Astrocyte of the spinal cord (primary cell): ENCODE measurements at regions not wholly inside any gene's neighbourhood (a gene's known extent, or its start where the extent isn't known, plus 50 kb on each side); places are given as distances from the start of the nearest gene placed in this dataset.
"Not testable (repeated sequence)": the region's sequence is repeated elsewhere in the genome, so short reads cannot be mapped to it uniquely, and the experiment has no call there.

ENCODE experiments used
- DNase-seq: peaks from one replicate; pipeline ENCODE4 v3.0.0; 2011; ENCODE audit warnings: low read depth, low spot score
- H3K4me3 ChIP-seq: 2 replicates; pipeline ENCODE4 v1.5.1; 2011; ENCODE audit warnings: low read depth, mild to moderate bottlenecking, low read length, moderate library complexity
- in situ Hi-C: cut with HindIII; loops from 2 replicates; pipeline ENCODE4 v1.10.0; 2017; ENCODE audit warnings: low sequenced_read_pairs
- TF ChIP-seq, protein P1 (sequence below): IDR thresholded peaks from 2 replicates; pipeline ENCODE4 v1.5.1; 2012; ENCODE audit warnings: low read depth, mild to moderate bottlenecking, low read length, inconsistent platforms

DNA sequence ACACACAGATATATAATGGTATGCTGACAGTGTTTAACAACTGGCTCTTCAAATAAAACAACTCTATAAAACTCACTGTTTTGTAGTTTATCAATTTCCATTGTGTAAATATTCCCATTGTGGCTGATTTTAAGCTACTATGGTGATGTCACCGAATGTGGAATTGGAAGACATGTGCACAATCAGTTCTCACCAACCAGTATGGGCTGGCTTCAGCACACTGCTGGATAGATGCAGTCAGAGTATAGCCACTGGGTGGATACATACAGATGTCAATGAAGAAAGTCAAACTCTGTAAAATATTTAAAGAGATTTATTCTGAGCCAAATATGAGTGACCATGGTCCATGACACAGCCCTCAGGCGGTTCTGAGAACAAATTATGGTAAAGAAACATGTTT is 475.9 kb upstream of the SMARCA2 start:
- in situ Hi-C loops, result no loop called here
- TF ChIP-seq, protein P1, sequence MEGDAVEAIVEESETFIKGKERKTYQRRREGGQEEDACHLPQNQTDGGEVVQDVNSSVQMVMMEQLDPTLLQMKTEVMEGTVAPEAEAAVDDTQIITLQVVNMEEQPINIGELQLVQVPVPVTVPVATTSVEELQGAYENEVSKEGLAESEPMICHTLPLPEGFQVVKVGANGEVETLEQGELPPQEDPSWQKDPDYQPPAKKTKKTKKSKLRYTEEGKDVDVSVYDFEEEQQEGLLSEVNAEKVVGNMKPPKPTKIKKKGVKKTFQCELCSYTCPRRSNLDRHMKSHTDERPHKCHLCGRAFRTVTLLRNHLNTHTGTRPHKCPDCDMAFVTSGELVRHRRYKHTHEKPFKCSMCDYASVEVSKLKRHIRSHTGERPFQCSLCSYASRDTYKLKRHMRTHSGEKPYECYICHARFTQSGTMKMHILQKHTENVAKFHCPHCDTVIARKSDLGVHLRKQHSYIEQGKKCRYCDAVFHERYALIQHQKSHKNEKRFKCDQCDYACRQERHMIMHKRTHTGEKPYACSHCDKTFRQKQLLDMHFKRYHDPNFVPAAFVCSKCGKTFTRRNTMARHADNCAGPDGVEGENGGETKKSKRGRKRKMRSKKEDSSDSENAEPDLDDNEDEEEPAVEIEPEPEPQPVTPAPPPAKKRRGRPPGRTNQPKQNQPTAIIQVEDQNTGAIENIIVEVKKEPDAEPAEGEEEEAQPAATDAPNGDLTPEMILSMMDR, result no peak
- no peak overlapping the region for H3K4me3 ChIP-seq
- no peak for DNase-seq

DNA sequence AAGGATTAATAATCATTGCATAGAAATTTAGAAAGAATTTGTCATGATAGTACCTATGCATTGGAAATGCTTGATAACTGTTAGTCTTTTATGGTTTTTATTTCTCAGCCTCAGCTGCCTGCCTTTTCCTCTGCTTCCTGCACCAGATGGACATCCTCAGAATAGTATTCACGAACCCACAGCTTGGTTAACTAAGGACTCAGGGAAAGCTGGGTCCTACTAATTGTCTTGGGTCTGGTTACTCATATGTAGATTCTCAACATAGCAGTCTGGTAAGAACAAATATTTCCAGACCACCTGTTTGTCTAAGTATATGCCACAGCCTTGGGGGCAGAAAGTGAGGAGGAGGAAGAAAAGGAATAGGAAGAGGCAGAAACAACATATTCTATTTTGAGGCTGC is 464.5 kb upstream of the SMARCA2 start:
- no peak for DNase-seq
- H3K4me3 ChIP-seq, result no peak overlapping the region
- in situ Hi-C loops, result no loop called here
- TF ChIP-seq, protein P1, result no peak

DNA sequence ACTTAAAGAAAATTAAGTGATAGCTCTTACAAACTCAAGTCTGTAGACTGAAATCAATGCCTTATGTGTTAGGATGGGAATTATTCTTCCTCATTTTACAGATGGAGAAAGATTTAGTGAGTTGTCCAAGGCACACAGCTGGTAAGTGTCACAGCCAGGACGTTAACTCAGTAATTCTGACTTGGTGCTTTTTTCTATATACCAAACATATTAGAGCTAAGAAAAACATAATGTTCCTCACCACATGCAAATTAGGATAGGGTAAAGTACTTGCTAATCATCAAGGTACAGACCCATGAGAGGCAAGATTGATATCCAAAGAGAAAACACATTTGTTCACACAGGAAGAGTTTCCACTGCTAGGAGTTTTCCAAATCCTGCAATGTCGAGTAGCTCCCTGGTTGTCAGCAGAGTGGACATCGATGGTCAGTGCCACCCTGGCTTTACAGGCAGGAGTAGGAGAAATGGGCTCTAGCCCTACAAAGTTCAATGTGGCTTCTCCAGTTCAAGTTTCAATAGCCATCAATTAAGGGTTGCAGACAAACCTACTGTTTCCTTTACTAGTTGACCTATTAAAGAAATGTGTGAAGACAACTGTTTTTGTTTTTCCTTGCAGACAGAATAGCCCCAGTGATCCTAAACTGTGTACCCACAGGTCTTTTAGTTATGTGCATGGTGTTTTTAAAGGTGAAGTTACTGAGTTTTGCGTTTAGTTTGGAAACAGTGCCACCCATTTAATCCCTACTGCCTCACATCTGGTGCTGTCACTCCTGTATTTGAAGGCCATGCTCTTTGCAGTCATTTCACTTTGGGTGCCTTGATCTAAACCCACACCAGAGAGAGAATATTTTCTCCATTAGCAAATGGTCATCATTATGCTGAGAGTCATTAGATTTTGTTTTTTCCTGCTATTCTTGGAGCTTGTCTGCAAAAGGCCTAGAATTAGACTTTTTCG is 460.8 kb upstream of the SMARCA2 start:
- H3K4me3 ChIP-seq, result no peak overlapping the region
- TF ChIP-seq, protein P1, result no peak
- in situ Hi-C loops, result no loop called here
- no peak for DNase-seq

DNA sequence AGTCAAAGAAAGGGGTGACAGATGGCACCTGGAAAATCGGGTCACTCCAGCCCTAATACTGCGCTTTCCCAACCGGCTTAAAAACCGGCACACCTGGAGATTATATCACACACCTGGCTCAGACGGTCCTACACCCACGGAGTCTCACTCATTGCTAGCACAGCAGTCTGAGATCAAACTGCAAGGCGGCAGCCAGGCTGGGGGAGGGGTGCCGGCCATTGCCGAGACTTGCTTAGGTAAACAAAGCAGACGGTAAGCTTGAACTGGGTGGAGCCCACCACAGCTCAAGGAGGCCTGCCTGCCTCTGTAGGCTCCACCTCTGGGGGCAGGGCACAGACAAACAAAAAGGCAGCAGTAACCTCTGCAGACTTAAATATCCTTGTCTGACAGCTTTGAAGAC is 456.5 kb upstream of the SMARCA2 start:
- H3K4me3 ChIP-seq, DNase-seq, in situ Hi-C loops: not testable (repeated sequence)

DNA sequence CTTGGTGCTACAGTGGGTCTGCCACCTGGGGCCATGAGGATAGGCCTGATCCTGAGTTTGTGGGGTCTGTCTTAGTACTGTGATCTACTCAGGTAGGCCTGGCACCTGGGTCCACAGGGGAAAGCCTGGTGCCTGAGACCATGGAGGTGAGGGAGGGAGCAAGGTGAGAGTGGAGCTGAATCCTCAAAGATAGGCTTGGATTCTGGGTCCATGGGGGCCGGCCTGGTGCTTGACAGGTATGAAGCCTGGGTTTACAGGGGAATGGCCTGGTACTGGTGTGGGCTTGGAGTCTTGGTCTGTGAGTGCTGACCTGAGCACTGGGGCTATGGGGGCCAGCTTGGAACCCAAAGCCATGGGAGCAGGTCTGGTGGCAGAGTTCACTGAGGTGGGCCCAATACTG is 439.2 kb upstream of the SMARCA2 start:
- in situ Hi-C loops, result no loop called here
- no peak overlapping the region for H3K4me3 ChIP-seq
- no peak for DNase-seq
- TF ChIP-seq, protein P1, result no peak

DNA sequence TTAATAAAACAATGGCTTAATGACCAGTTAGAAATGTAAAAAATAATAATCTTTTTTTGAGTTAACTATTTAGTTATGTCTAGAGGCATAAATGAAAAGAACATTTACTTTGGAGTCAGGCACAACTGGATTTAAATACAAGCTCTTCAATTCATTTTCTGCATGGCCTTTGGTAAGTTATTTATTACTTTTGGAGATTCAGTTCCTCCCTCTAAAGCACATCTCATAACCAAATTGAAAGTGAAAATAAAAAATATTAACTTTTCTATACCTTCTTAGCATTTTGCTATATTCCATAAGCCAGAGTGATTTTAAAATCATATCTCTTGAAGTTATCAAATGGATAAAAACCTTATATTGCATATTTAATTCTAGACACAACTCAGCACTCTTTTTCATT is 434.9 kb upstream of the SMARCA2 start:
- in situ Hi-C loops, result no loop called here
- DNase-seq, result no peak
- TF ChIP-seq, protein P1, result no peak
- H3K4me3 ChIP-seq, result no peak overlapping the region

DNA sequence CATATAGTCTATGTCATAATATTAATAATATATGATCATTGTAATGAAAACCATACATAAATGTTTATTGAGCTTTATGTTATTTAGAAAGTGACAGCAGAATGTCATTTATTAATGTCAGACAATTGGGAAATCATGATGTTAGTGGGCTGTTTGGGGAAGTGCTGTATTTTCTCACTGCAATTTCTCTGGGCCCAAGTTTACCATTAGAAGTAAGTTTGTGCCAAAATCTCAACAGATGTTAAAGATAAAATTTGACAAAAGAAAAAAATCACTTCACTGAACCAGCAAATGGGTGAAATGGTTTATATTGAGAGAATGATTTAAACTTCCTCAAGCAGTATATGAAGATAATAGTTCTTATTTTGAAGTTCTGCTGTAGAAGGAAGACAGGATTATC is 433.2 kb upstream of the SMARCA2 start:
- H3K4me3 ChIP-seq, result no peak overlapping the region
- in situ Hi-C loops, result no loop called here
- DNase-seq, result no peak
- TF ChIP-seq, protein P1, result no peak
